K562 (cell line): ENCODE measurements at regions not wholly inside any gene's neighbourhood (a gene's known extent, or its start where the extent isn't known, plus 50 kb on each side); places are given as distances from the start of the nearest gene placed in this dataset.

ENCODE experiments used
- CHAMP1 ChIP-seq: fragments of 450-650 bp; IDR thresholded peaks from 2 replicates; pipeline ENCODE4 v1.6.1; 2016; ENCODE audit warnings: mild to moderate bottlenecking
- DACH1 ChIP-seq: fragments of 450-650 bp; IDR thresholded peaks from 2 replicates; pipeline ENCODE4 v1.6.1; 2018; ENCODE audit not compliant: partially characterized antibody
- E2F8 ChIP-seq: fragments of 450-650 bp; IDR thresholded peaks from 2 replicates; pipeline ENCODE4 v1.7.1; 2018; ENCODE audit warnings: mild to moderate bottlenecking, low read depth; ENCODE audit not compliant: partially characterized antibody
- FOXA3 ChIP-seq, 2 experiments: fragments of 450-650 bp in 1 of 2; sonication (generic) in 1 of 2; formaldehyde crosslinking; IDR thresholded peaks in 1 of 2; conservative IDR thresholded peaks in 1 of 2; 2 replicates each; pipeline versions ENCODE4 v1.4.0 to v1.8.0; 2020 to 2022; ENCODE audit warnings: mild to moderate bottlenecking in 2 of 2, missing genetic modification reagents in 1 of 2
- GMEB1 ChIP-seq: fragments of 250-450 bp; sonication (Bioruptor Pico); IDR thresholded peaks from 2 replicates; pipeline ENCODE4 v1.4.0; 2020; ENCODE audit warnings: mild to moderate bottlenecking
- HDGF ChIP-seq: fragments of 450-650 bp; IDR thresholded peaks from 2 replicates; pipeline ENCODE4 v1.6.1; 2016
- KDM1A ChIP-seq, 2 experiments: fragments of 450-650 bp; IDR thresholded peaks; 2 replicates each; pipeline ENCODE4 v1.6.1; 2016; ENCODE audit warnings: mild to moderate bottlenecking in 2 of 2
- MAFF ChIP-seq: IDR thresholded peaks from 2 replicates; pipeline ENCODE4 v1.6.1; 2012; ENCODE audit warnings: low read length, improper control_type of control experiment
- MAFK ChIP-seq: IDR thresholded peaks from 2 replicates; pipeline ENCODE4 v1.6.1; 2011; ENCODE audit warnings: low read length, improper control_type of control experiment
- MTA2 ChIP-seq: fragments of 450-650 bp; IDR thresholded peaks from 2 replicates; pipeline ENCODE4 v1.6.1; 2016; ENCODE audit warnings: low read depth
- MYC ChIP-seq, 2 experiments: fragments of 250-450 bp in 1 of 2; sonication (Bioruptor Pico) in 1 of 2; IDR thresholded peaks; 2 replicates each; pipeline versions ENCODE4 v1.5.1 to v1.6.1; 2012 to 2021; ENCODE audit warnings: low read depth in 2 of 2, borderline replicate concordance in 1 of 2, improper control_type of control experiment in 1 of 2, low read length in 1 of 2, mild to moderate bottlenecking in 1 of 2, moderate library complexity in 1 of 2
- NFE2L1 ChIP-seq: fragments of 450-650 bp; IDR thresholded peaks from 2 replicates; pipeline ENCODE4 v1.6.1; 2016; ENCODE audit warnings: missing genetic modification characterization, low read depth, mild to moderate bottlenecking, missing compliant biosample characterization, moderate library complexity, borderline replicate concordance
- NR2C2 ChIP-seq, 2 experiments: fragments of 200-800 bp in 1 of 2; sonication (Bioruptor generic) in 1 of 2; sonication (generic) in 1 of 2; formaldehyde crosslinking in 1 of 2; IDR thresholded peaks; 2 replicates each; pipeline versions ENCODE4 v1.6.1 to v1.8.0; 2016 to 2022; ENCODE audit warnings: mild to moderate bottlenecking in 1 of 2, missing compliant biosample characterization in 1 of 2, missing genetic modification characterization in 1 of 2, missing genetic modification reagents in 1 of 2
- PKNOX1 ChIP-seq: fragments of 450-650 bp; IDR thresholded peaks from 2 replicates; pipeline ENCODE4 v1.6.1; 2016
- ZBTB49 ChIP-seq: sonication (generic); formaldehyde crosslinking; IDR thresholded peaks from 2 replicates; pipeline ENCODE4 v1.8.0; 2022; ENCODE audit warnings: missing genetic modification reagents, mild to moderate bottlenecking, borderline replicate concordance
- ZNF347 ChIP-seq: fragments of 450-650 bp; formaldehyde crosslinking; IDR thresholded peaks from 2 replicates; pipeline ENCODE4 v1.4.0; 2020; ENCODE audit warnings: low read depth, mild to moderate bottlenecking, moderate library complexity
- ZNF507 ChIP-seq: conservative IDR thresholded peaks from 2 replicates; pipeline ENCODE4 v1.6.1; 2017; ENCODE audit warnings: missing genetic modification characterization, missing compliant biosample characterization
- ZNF707 ChIP-seq: fragments of 250-450 bp; sonication (Bioruptor Pico); conservative IDR thresholded peaks from 2 replicates; pipeline ENCODE4 v1.8.0; 2022; ENCODE audit warnings: inconsistent platforms, mild to moderate bottlenecking, moderate library complexity

- TF ChIP-seq MYC (IDR thresholded peaks at IDR 0.05; ENCODE audit: low read depth, low read length) (no peak), MYC (CRISPR knock-in tag; IDR thresholded peaks at IDR 0.05; ENCODE audit: borderline replicate concordance, low read depth) (no peak), ZNF507 (tag) (no peak), HDGF (no peak), ZNF707 (no peak), MAFF (peak; percentile 83), NFE2L1 (tag) (peak; percentile 44; the same call in 1 of the 2 replicates), MAFK (peak; percentile 77), MTA2 (no peak), GMEB1 (CRISPR knock-in tag) (no peak), PKNOX1 (peak; percentile 63), KDM1A (IDR thresholded peaks at IDR 0.05) (peak in 1 of 2 experiments; percentile 39; a peak in 1 of 4 replicates), DACH1 (no peak), FOXA3 (CRISPR knock-in tag; conservative IDR thresholded peaks at IDR 0.05 in 1 of 2, IDR thresholded peaks at IDR 0.05 in 1 of 2) (no peak), NR2C2 (CRISPR knock-in tag; IDR thresholded peaks at IDR 0.05) (no peak), NR2C2 (tag; IDR thresholded peaks at IDR 0.05) (no peak), CHAMP1 (no peak), E2F8 (no peak), ZBTB49 (no peak), ZNF347 (CRISPR knock-in tag) (no peak)
These were observed 327.2 kb downstream of the LMO7 start (continued) for GRCh38 chr13:75963302-75963701.
